ENCODE measurements at regions not wholly inside any gene's neighbourhood (a gene's known extent, or its start where the extent isn't known, plus 50 kb on each side); places are given as distances from the start of the nearest gene placed in this dataset.

- TF ChIP-seq POLR2AphosphoS5 (IDR thresholded peaks at IDR 0.05) (peak in 1 of 4 donors; percentile 40), EP300 (IDR thresholded peaks at IDR 0.05) (no peak)
- Histone ChIP-seq H3K9me3 (no peaks in the 10 kb centered on the region), H3K36me3 (no peaks in the 10 kb centered on the region), H3K4me3 (no peak overlapping the region), H3K27me3 (no peaks in the 10 kb centered on the region), H3K4me1 (peaks cover 0 to 5% (median 3%) of the 10 kb centered on the region in 4 donors), H3K27ac (no peak overlapping the region)
- no peak for DNase-seq
- intact Hi-C loops (cut with DNase I), result no loop called here
- 23 to 34% methylated on average over 5 of the region's 5 CpGs for WGBS, 2 donors
Observed at GRCh38 chr4:13176741-13177142, 307.4 kb downstream of the RAB28 start.

- 80 to 86% methylated on average over 5 of the region's 5 CpGs for WGBS, 2 donors
- Histone ChIP-seq H3K9me3 (no peaks in the 10 kb centered on the region), H3K4me3 (no peak overlapping the region), H3K27me3 (no peaks in the 10 kb centered on the region), H3K4me1 (peaks cover 0 to 5% (median 3%) of the 10 kb centered on the region in 4 donors), H3K27ac (peak overlapping the region; percentile 19 to 53 (median 38)), H3K36me3 (no peaks in the 10 kb centered on the region)
- no peak for DNase-seq
- TF ChIP-seq POLR2AphosphoS5 (IDR thresholded peaks at IDR 0.05), result no peak
- TF ChIP-seq EP300 (IDR thresholded peaks at IDR 0.05), result no peak
- TF ChIP-seq CTCF (IDR thresholded peaks at IDR 0.05), result no peak
- no peak for TF ChIP-seq POLR2A (IDR thresholded peaks at IDR 0.05)
- intact Hi-C loops (cut with DNase I), result no loop called here
Observed at GRCh38 chr4:13174926-13175325, 309.2 kb downstream of the RAB28 start.

GRCh38 chr4:13174001-13174400 is 310.1 kb downstream of the RAB28 start:
- TF ChIP-seq POLR2AphosphoS5 (IDR thresholded peaks at IDR 0.05) (peak; percentile 46 to 76 (median 72)), CTCF (IDR thresholded peaks at IDR 0.05) (no peak), POLR2A (IDR thresholded peaks at IDR 0.05) (no peak), EP300 (IDR thresholded peaks at IDR 0.05) (no peak)
- Histone ChIP-seq H3K27me3 (no peaks in the 10 kb centered on the region), H3K4me1 (peaks cover 0 to 5% (median 3%) of the 10 kb centered on the region in 4 donors), H3K9me3 (no peaks in the 10 kb centered on the region), H3K4me3 (no peak overlapping the region), H3K27ac (peak overlapping the region in 3 of 4 donors; percentile 33 to 66 (median 44)), H3K36me3 (no peaks in the 10 kb centered on the region)
- peak; percentile 94 for DNase-seq
- intact Hi-C loops (cut with DNase I), result no loop called here
- WGBS, 2 donors, result 67 to 85% methylated on average over 6 of the region's 6 CpGs

GRCh38 chr4:13171292-13172057 is 312.7 kb downstream of the RAB28 start:
- intact Hi-C loops (cut with DNase I), result no loop called here
- 90 to 91% methylated on average over 5 of the region's 5 CpGs for WGBS, 2 donors

More at GRCh38 chr4:13171292-13172057, 312.7 kb downstream of the RAB28 start:
- no peak for DNase-seq
- TF ChIP-seq CTCF (IDR thresholded peaks at IDR 0.05) (no peak), POLR2AphosphoS5 (IDR thresholded peaks at IDR 0.05) (no peak), POLR2A (IDR thresholded peaks at IDR 0.05) (no peak), EP300 (IDR thresholded peaks at IDR 0.05) (no peak)
- no peak overlapping the region for H3K27ac ChIP-seq
- no peaks in the 10 kb centered on the region for H3K27me3 ChIP-seq
- H3K4me1 ChIP-seq, result peaks cover 0 to 4% (median 2%) of the 10 kb centered on the region in 4 donors
- H3K4me3 ChIP-seq, result no peak overlapping the region
- no peaks in the 10 kb centered on the region for H3K9me3 ChIP-seq
- no peaks in the 10 kb centered on the region for H3K36me3 ChIP-seq

Data from sigmoid colon (tissue), 6 donors.